HEK293T (cell line): ENCODE measurements at regions not wholly inside any gene's neighbourhood (a gene's known extent, or its start where the extent isn't known, plus 50 kb on each side); places are given as distances from the start of the nearest gene placed in this dataset.

Experiments used
- ARNT ChIP-seq: fragments of 450-650 bp; IDR thresholded peaks from 2 replicates; pipeline ENCODE4 v1.6.1; 2017; ENCODE audit warnings: mild to moderate bottlenecking
- BHLHE40 ChIP-seq: fragments of 450-650 bp; IDR thresholded peaks from 2 replicates; pipeline ENCODE4 v1.6.1; 2016; ENCODE audit warnings: mild to moderate bottlenecking, moderate library complexity, borderline replicate concordance
- ELF4 ChIP-seq: fragments of 450-650 bp; IDR thresholded peaks from 2 replicates; pipeline ENCODE4 v1.6.1; 2017; ENCODE audit warnings: antibody characterized with exemption
- FOXK2 ChIP-seq: fragments of 450-650 bp; IDR thresholded peaks from 2 replicates; pipeline ENCODE4 v1.6.1; 2016; ENCODE audit warnings: mild to moderate bottlenecking
- FOXM1 ChIP-seq: fragments of 450-650 bp; IDR thresholded peaks from 2 replicates; pipeline ENCODE4 v1.6.1; 2017; ENCODE audit warnings: mild to moderate bottlenecking, borderline replicate concordance
- HDGF ChIP-seq: fragments of 450-650 bp; IDR thresholded peaks from 2 replicates; pipeline ENCODE4 v1.6.1; 2017; ENCODE audit warnings: antibody characterized with exemption, borderline replicate concordance
- L3MBTL2 ChIP-seq: fragments of 450-650 bp; conservative IDR thresholded peaks from 2 replicates; pipeline ENCODE4 v1.6.1; 2016; ENCODE audit warnings: mild to moderate bottlenecking
- SP1 ChIP-seq: fragments of 450-650 bp; IDR thresholded peaks from 2 replicates; pipeline ENCODE4 v1.6.1; 2017
- TF ChIP-seq, protein P1 (sequence below): fragments of 450-650 bp; IDR thresholded peaks from 2 replicates; pipeline ENCODE4 v1.6.1; 2016

DNA sequence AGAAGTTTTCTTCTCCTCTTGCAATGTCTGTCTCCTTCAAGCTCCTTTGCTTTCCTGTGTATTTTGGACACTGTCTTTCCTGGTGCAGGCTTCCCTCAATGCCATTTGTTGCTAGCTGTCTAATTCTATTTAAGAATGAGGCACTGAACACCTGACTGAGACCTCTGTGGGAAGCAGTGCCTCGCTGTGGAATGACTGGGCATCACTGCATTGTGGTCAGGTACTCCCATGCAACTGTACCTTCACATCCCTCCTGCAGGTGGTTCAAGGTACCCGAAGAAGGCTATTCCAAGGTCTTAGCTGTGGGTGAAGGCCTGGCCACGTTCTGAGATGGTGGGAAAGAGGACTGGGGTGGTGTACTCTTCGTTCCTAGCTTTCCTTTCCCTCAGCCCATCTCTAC, 152.8 kb upstream of the CTAGE1 start:
- TF ChIP-seq L3MBTL2, result no peak
- no peak for TF ChIP-seq HDGF
- TF ChIP-seq SP1, result no peak
- TF ChIP-seq ARNT, result no peak
- TF ChIP-seq FOXK2, result no peak
- no peak for TF ChIP-seq FOXM1
- no peak for TF ChIP-seq ELF4
- no peak for TF ChIP-seq BHLHE40
- TF ChIP-seq, protein P1, sequence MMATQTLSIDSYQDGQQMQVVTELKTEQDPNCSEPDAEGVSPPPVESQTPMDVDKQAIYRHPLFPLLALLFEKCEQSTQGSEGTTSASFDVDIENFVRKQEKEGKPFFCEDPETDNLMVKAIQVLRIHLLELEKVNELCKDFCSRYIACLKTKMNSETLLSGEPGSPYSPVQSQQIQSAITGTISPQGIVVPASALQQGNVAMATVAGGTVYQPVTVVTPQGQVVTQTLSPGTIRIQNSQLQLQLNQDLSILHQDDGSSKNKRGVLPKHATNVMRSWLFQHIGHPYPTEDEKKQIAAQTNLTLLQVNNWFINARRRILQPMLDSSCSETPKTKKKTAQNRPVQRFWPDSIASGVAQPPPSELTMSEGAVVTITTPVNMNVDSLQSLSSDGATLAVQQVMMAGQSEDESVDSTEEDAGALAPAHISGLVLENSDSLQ, result no peak
